Upper lobe of left lung (tissue), 6 donors: ENCODE measurements at regions not wholly inside any gene's neighbourhood (a gene's known extent, or its start where the extent isn't known, plus 50 kb on each side); places are given as distances from the start of the nearest gene placed in this dataset.

Source experiments
- ATAC-seq, 2 donors: fragments of 200-7000 bp; cut with Tn5 transposase; one replicate each; pipeline ENCODE4 v1.9.1; 2022; ENCODE audit warnings: mild to moderate bottlenecking in 2 of 2, moderate library complexity in 2 of 2; ENCODE audit not compliant: low FRiP score in 2 of 2
- DNase-seq, 2 donors: peaks; one replicate each; pipeline ENCODE4 v3.0.0-alpha.2; 2019 to 2020
- H3K27ac ChIP-seq, 4 donors: fragments of 200-600 bp; sonication (generic); one replicate each; pipeline ENCODE4 v1.5.1; 2016 to 2019
- H3K27me3 ChIP-seq, 4 donors: fragments of 200-600 bp; sonication (generic); one replicate each; pipeline ENCODE4 v1.5.1; 2017 to 2019
- H3K36me3 ChIP-seq, 4 donors: fragments of 200-600 bp; sonication (generic); one replicate each; pipeline ENCODE4 v1.5.1; 2016 to 2019
- H3K4me1 ChIP-seq, 4 donors: fragments of 200-600 bp; sonication (generic); one replicate each; pipeline ENCODE4 v1.5.1; 2018 to 2019
- H3K4me3 ChIP-seq, 4 donors: fragments of 200-600 bp; sonication (generic); one replicate each; pipeline ENCODE4 v1.5.1; 2017 to 2019; ENCODE audit warnings: mild to moderate bottlenecking in 2 of 4, moderate library complexity in 1 of 4
- H3K9me3 ChIP-seq, 4 donors: fragments of 200-600 bp; sonication (generic); one replicate each; pipeline ENCODE4 v1.5.1; 2018 to 2019
- EP300 ChIP-seq, 4 donors: sonication (generic); formaldehyde crosslinking; IDR thresholded peaks; one replicate each; pipeline ENCODE4 v1.5.1; 2017; ENCODE audit warnings: antibody characterized with exemption in 4 of 4, control low read depth in 2 of 4
- POLR2A ChIP-seq, 4 donors: fragments of 450-650 bp; IDR thresholded peaks; one replicate each; pipeline ENCODE4 v1.5.1; 2016 to 2017; ENCODE audit warnings: antibody characterized with exemption in 4 of 4, mild to moderate bottlenecking in 2 of 4
- POLR2AphosphoS5 ChIP-seq, 2 donors: sonication (generic); formaldehyde crosslinking; IDR thresholded peaks; one replicate each; pipeline ENCODE4 v1.5.1; 2017; ENCODE audit warnings: antibody characterized with exemption in 2 of 2
- WGBS, 2 donors: methylation state at CpG; one replicate each; pipeline ENCODE4 v1.1.5; 2017 to 2018; 5-methylcytosine and 5-hydroxymethylcytosine counted together
- TF ChIP-seq, protein P1 (sequence below), 6 experiments: fragments of 450-650 bp in 4 of 6; fragments of 200-600 bp in 2 of 6; sonication (generic) in 2 of 6; IDR thresholded peaks; one replicate each; pipeline ENCODE4 v1.5.1; 2016 to 2019; ENCODE audit warnings: antibody characterized with exemption in 6 of 6
- donor health status: DM: no; HTN: no; CAD: no; lungs with moderate emphysema.
- donor health status: DM: no; HTN: yes; CAD: no; lungs with severe emphysema.

DNA sequence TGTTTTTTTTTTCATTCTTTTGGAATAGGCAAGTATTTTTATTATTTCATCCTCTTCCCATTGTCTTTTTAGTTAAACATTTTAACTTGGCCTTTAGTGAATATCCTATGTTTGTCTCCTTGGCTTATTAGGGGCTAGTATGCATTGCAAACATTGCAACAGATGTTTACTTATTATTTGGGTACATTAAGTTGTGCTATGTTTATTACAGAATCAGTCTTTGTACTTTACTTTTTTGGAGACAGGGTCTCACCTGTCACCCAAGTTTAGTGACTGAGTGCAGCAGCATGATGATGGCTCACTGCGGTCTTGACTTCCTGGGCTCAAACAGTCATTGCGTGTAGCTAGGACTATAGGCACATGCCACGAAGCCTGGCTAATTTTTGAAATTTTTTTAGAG, 51.1 kb upstream of the NUDT6 start:
- no peak for DNase-seq
- no peak for TF ChIP-seq POLR2AphosphoS5 (IDR thresholded peaks at IDR 0.05)
- Histone ChIP-seq H3K4me3 (no peak overlapping the region), H3K9me3 (no peaks in the 10 kb centered on the region), H3K4me1 (no peaks in the 10 kb centered on the region), H3K36me3 (peaks cover 0 to 6% (median 2%) of the 10 kb centered on the region in 4 donors), H3K27ac (no peak overlapping the region), H3K27me3 (no peaks in the 10 kb centered on the region)
- no peak for ATAC-seq
- WGBS, 2 donors = 93 to 94% methylated on average over 3 of the region's 3 CpGs

GRCh38 chr4:122976111-122976510, 53.7 kb upstream of the NUDT6 start:
- no peaks in the 10 kb centered on the region for H3K27me3 ChIP-seq
- no peaks in the 10 kb centered on the region for H3K4me1 ChIP-seq
- H3K27ac ChIP-seq = no peak overlapping the region
- ATAC-seq (no peak), DNase-seq (no peak)
- no peaks in the 10 kb centered on the region for H3K9me3 ChIP-seq
- WGBS, 2 donors = 95 to 96% methylated on average over 2 of the region's 2 CpGs
- TF ChIP-seq POLR2A (IDR thresholded peaks at IDR 0.05) (no peak), EP300 (IDR thresholded peaks at IDR 0.05) (no peak), POLR2AphosphoS5 (IDR thresholded peaks at IDR 0.05) (no peak)
- TF ChIP-seq, protein P1, sequence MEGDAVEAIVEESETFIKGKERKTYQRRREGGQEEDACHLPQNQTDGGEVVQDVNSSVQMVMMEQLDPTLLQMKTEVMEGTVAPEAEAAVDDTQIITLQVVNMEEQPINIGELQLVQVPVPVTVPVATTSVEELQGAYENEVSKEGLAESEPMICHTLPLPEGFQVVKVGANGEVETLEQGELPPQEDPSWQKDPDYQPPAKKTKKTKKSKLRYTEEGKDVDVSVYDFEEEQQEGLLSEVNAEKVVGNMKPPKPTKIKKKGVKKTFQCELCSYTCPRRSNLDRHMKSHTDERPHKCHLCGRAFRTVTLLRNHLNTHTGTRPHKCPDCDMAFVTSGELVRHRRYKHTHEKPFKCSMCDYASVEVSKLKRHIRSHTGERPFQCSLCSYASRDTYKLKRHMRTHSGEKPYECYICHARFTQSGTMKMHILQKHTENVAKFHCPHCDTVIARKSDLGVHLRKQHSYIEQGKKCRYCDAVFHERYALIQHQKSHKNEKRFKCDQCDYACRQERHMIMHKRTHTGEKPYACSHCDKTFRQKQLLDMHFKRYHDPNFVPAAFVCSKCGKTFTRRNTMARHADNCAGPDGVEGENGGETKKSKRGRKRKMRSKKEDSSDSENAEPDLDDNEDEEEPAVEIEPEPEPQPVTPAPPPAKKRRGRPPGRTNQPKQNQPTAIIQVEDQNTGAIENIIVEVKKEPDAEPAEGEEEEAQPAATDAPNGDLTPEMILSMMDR (IDR thresholded peaks at IDR 0.05) = no peak
- H3K4me3 ChIP-seq = no peak overlapping the region
- H3K36me3 ChIP-seq = peaks cover 0 to 22% (median 8%) of the 10 kb centered on the region in 4 donors

DNA sequence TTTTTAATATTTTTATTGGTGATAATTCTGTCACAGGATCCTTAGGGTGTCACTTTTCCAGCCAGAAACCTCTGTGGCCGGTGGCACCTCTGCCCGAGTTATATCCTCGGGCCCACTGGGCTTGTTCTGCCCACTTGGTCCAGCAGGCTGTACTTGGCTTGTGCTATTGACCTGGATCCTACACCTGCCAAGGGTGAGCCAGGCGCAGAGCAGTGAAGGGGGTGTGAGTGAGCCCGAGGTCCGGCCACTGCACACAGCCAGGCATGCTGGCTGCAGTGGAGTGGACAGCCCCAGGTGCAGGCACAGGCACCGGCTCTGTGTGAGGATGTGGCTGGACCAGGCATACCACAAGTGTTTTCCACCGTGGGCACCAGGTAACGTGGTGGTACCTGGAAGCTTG, 54.7 kb upstream of the NUDT6 start:
- Histone ChIP-seq H3K9me3 (no peaks in the 10 kb centered on the region), H3K4me1 (no peaks in the 10 kb centered on the region), H3K36me3 (peaks cover 0 to 22% (median 8%) of the 10 kb centered on the region in 4 donors), H3K4me3 (no peak overlapping the region), H3K27me3 (no peaks in the 10 kb centered on the region), H3K27ac (no peak overlapping the region)
- ATAC-seq (peak in 1 of 2 donors; percentile 66), DNase-seq (peak in 1 of 2 donors; percentile 35)
- 95 to 100% methylated on average over 3 to 9 of the region's 9 CpGs for WGBS, 2 donors
- TF ChIP-seq POLR2AphosphoS5 (IDR thresholded peaks at IDR 0.05) (no peak), EP300 (IDR thresholded peaks at IDR 0.05) (no peak), POLR2A (IDR thresholded peaks at IDR 0.05) (no peak)
- TF ChIP-seq, protein P1 (IDR thresholded peaks at IDR 0.05) = no peak

DNA sequence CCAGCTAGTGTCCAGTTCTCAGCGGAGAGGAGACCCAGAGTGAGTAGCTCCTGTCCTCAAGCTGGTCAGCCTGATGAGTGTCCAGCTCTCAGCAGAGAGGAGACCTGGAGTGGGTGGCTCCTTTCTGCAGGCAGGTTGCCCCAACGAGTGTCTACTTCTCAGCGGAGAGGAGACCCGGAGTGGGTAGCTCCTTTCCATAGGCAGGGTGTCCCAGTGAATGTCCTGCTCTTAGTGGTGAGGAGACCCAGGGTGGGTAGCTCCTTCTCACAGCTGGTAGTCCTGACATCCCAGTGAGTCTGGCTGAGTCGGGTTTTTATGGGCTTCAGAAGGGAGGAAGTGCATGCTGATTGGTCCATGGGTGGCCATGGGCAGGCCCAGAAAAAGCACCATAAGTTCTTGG, 55.7 kb upstream of the NUDT6 start:
- peak in 1 of 2 donors; percentile 46 for ATAC-seq
- TF ChIP-seq POLR2A (IDR thresholded peaks at IDR 0.05) (no peak), POLR2AphosphoS5 (IDR thresholded peaks at IDR 0.05) (no peak), EP300 (IDR thresholded peaks at IDR 0.05) (no peak)
- TF ChIP-seq, protein P1 (IDR thresholded peaks at IDR 0.05) = no peak
- H3K4me1 ChIP-seq = no peaks in the 10 kb centered on the region

DNA sequence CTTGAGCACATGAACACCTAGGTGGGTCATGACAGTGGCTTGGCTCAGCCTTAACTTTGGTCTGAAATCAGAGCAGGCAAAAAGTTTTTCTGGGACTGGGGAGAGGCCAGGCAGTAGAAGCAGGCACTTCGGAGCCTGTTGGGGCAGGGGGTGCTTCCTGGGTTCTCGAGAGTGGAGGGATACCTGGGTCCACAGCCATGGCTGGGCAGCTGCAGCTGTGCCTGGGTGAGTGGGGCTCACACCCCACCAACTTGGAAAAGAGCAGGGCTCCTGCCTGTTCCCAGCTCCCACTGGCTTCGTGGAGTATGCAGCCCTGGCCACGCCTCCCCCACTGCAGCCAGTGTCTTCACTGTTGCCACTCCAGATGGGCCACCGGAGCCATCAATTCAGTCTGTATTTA, 56.4 kb upstream of the NUDT6 start:
- Histone ChIP-seq H3K27ac (no peak overlapping the region), H3K36me3 (peaks cover 0 to 22% (median 8%) of the 10 kb centered on the region in 4 donors), H3K27me3 (no peaks in the 10 kb centered on the region), H3K9me3 (no peaks in the 10 kb centered on the region), H3K4me1 (no peaks in the 10 kb centered on the region), H3K4me3 (no peak overlapping the region)
- WGBS, 2 donors = 96% methylated on average over 5 of the region's 5 CpGs; no CpG with 5 or more reads in 1 of the 2 donors
- TF ChIP-seq POLR2AphosphoS5 (IDR thresholded peaks at IDR 0.05) = no peak
- no peak for TF ChIP-seq POLR2A (IDR thresholded peaks at IDR 0.05)
- TF ChIP-seq EP300 (IDR thresholded peaks at IDR 0.05) = no peak
- no peak for ATAC-seq
- peak in 1 of 2 donors; percentile 30 for DNase-seq

More for the DNA sequence above, 55.7 kb upstream of the NUDT6 start:
- no peak for DNase-seq
- Histone ChIP-seq H3K9me3 (no peaks in the 10 kb centered on the region), H3K27ac (no peak overlapping the region), H3K27me3 (no peaks in the 10 kb centered on the region), H3K36me3 (peaks cover 0 to 22% (median 8%) of the 10 kb centered on the region in 4 donors), H3K4me3 (no peak overlapping the region)
- WGBS, 2 donors = 100% methylated on average over 4 to 5 of the region's 5 CpGs

- ATAC-seq = no peak
- Histone ChIP-seq H3K4me1 (no peaks in the 10 kb centered on the region), H3K27me3 (no peaks in the 10 kb centered on the region), H3K4me3 (no peak overlapping the region), H3K36me3 (peaks cover 0 to 24% (median 9%) of the 10 kb centered on the region in 4 donors), H3K9me3 (no peaks in the 10 kb centered on the region), H3K27ac (no peak overlapping the region)
- no peak for DNase-seq
- TF ChIP-seq EP300 (IDR thresholded peaks at IDR 0.05) (no peak), POLR2AphosphoS5 (IDR thresholded peaks at IDR 0.05) (no peak), POLR2A (IDR thresholded peaks at IDR 0.05) (no peak)
Observed at GRCh38 chr4:122980860-122981259, 58.5 kb upstream of the NUDT6 start.
